ENCODE measurements at regions not wholly inside any gene's neighbourhood (a gene's known extent, or its start where the extent isn't known, plus 50 kb on each side); places are given as distances from the start of the nearest gene placed in this dataset.
A peak's percentile ranks its signal among the peaks of the same experiment; 100 is the strongest.

- Mint-ChIP-seq H3K36me3 (ENCODE audit: unreplicated experiment) (no peaks in the 10 kb centered on the region), H3K9me3 (ENCODE audit: unreplicated experiment) (peaks cover 3% of the 10 kb centered on the region), H3K27ac (ENCODE audit: unreplicated experiment) (peak overlapping the region; percentile 11), H3K27me3 (ENCODE audit: unreplicated experiment) (no peaks in the 10 kb centered on the region), H3K4me1 (ENCODE audit: low read depth, unreplicated experiment) (peaks cover 3% of the 10 kb centered on the region), H3K4me3 (ENCODE audit: unreplicated experiment) (no peak overlapping the region)
- no peak for TF ChIP-seq CTCF (IDR thresholded peaks at IDR 0.05; ENCODE audit: partially characterized antibody, unreplicated experiment)
- no peak for DNase-seq
Measured at GRCh38 chr2:236363711-236364277, 99.6 kb upstream of the ASB18 start.

DNA sequence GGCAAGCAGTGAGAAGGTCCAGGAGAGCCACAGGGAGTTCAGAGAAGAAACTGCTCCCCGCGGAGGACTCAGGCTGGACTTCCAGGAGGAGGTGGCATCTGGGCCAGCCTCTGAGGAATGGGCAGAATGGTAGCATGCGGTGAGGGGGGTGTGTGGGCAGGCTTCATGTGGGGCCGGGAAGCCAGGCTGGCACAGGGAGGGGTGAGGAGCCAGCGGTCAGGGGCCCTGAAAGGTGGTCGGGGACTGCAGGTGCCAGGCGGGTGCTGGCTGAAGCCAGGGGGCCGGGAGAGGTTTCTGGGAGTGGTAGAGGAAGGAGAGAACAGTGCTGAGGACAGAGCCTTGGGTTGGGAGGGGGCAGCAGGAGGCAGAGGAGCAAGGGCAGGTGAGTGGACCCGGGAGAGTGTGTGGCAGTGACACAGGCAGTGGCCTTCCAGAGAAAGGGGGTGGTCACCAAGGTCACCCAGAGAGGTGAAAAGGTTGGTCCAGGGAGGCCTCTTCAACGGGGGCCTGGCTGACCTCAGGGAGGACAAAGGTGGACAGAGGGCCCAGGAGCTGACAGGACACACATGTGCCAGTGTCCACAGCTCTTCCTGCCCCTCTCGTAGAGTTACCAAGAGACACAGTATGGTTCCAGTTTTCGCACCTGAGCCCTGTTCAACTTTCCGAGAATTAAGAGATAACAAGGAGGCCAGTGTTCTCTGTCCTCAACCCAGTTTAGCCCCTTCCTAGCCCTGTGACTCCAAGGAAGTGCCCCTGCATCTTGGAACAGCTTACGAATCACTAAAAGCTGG is 101.2 kb upstream of the ASB18 start:
- no peak for DNase-seq
- no peak overlapping the region for H3K4me3 Mint-ChIP-seq (ENCODE audit: unreplicated experiment)
- H3K36me3 Mint-ChIP-seq (ENCODE audit: unreplicated experiment) = no peaks in the 10 kb centered on the region
- H3K27me3 Mint-ChIP-seq (ENCODE audit: unreplicated experiment) = no peaks in the 10 kb centered on the region
- H3K4me1 Mint-ChIP-seq (ENCODE audit: low read depth, unreplicated experiment) = no peaks in the 10 kb centered on the region
- no peak for TF ChIP-seq CTCF (IDR thresholded peaks at IDR 0.05; ENCODE audit: partially characterized antibody, unreplicated experiment)
- peaks cover 4% of the 10 kb centered on the region for H3K9me3 Mint-ChIP-seq (ENCODE audit: unreplicated experiment)
- no peak overlapping the region for H3K27ac Mint-ChIP-seq (ENCODE audit: unreplicated experiment)

DNA sequence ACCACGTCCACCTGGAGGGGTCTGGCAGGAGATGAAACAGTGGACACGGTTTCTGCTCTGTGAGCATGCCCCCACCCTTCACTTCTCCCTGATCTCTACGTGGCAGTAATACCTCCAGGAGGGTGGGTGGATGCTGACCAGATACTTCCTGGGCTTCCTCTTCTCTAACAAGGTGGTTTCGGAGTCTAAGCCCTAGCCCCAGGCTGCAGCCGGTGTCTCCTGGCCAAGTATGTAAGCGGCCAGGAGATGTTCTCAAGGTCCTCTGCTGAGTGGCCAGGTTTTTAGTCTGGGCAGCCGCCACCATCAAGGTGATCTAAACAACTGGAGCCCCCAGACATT is 101.8 kb upstream of the ASB18 start:
- Mint-ChIP-seq H3K9me3 (ENCODE audit: unreplicated experiment) (peaks cover 4% of the 10 kb centered on the region), H3K27ac (ENCODE audit: unreplicated experiment) (no peak overlapping the region), H3K4me3 (ENCODE audit: unreplicated experiment) (no peak overlapping the region), H3K27me3 (ENCODE audit: unreplicated experiment) (no peaks in the 10 kb centered on the region), H3K4me1 (ENCODE audit: low read depth, unreplicated experiment) (no peaks in the 10 kb centered on the region), H3K36me3 (ENCODE audit: unreplicated experiment) (no peaks in the 10 kb centered on the region)
- no peak for TF ChIP-seq CTCF (IDR thresholded peaks at IDR 0.05; ENCODE audit: partially characterized antibody, unreplicated experiment)
- DNase-seq = no peak

DNA sequence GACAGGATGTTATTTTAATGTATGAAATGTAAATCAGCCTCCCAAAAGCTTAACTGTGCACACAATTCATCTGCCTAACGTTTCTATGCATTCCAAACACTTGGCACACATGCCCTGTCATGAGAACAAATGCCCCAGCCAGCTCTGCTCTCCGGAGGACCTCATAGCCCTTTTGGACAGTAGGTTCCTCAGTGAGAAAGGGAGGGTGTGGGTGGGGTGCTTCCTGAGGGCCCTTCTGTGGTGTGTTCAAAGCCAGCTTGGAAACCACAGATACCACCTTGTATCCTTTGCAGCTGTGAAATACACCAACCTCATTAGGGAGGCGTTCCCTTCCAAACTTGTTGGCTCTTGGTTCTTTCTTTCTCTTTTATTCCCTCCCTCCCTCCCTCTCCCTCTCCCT is 102.2 kb upstream of the ASB18 start:
- no peaks in the 10 kb centered on the region for H3K36me3 Mint-ChIP-seq (ENCODE audit: unreplicated experiment)
- no peak overlapping the region for H3K27ac Mint-ChIP-seq (ENCODE audit: unreplicated experiment)
- H3K4me1 Mint-ChIP-seq (ENCODE audit: low read depth, unreplicated experiment) = no peaks in the 10 kb centered on the region
- TF ChIP-seq CTCF (IDR thresholded peaks at IDR 0.05; ENCODE audit: partially characterized antibody, unreplicated experiment) = no peak
- H3K9me3 Mint-ChIP-seq (ENCODE audit: unreplicated experiment) = peaks cover 4% of the 10 kb centered on the region
- DNase-seq = no peak
- no peak overlapping the region for H3K4me3 Mint-ChIP-seq (ENCODE audit: unreplicated experiment)
- no peaks in the 10 kb centered on the region for H3K27me3 Mint-ChIP-seq (ENCODE audit: unreplicated experiment)

- no peaks in the 10 kb centered on the region for H3K36me3 Mint-ChIP-seq (ENCODE audit: unreplicated experiment)
- no peaks in the 10 kb centered on the region for H3K27me3 Mint-ChIP-seq (ENCODE audit: unreplicated experiment)
- H3K4me3 Mint-ChIP-seq (ENCODE audit: unreplicated experiment) = no peak overlapping the region
- no peaks in the 10 kb centered on the region for H3K4me1 Mint-ChIP-seq (ENCODE audit: low read depth, unreplicated experiment)
- no peak for TF ChIP-seq CTCF (IDR thresholded peaks at IDR 0.05; ENCODE audit: partially characterized antibody, unreplicated experiment)
- DNase-seq = no peak
- H3K9me3 Mint-ChIP-seq (ENCODE audit: unreplicated experiment) = peaks cover 4% of the 10 kb centered on the region
- H3K27ac Mint-ChIP-seq (ENCODE audit: unreplicated experiment) = no peak overlapping the region
Measured at GRCh38 chr2:236367506-236368289, 103.5 kb upstream of the ASB18 start.

Measured in glutamatergic neuron (in vitro differentiated cells).